ENCODE measurements at regions not wholly inside any gene's neighbourhood (a gene's known extent, or its start where the extent isn't known, plus 50 kb on each side); places are given as distances from the start of the nearest gene placed in this dataset.
A peak's percentile ranks its signal among the peaks of the same experiment; 100 is the strongest.
"Not testable (repeated sequence)": the region's sequence is repeated elsewhere in the genome, so short reads cannot be mapped to it uniquely, and the experiment has no call there.

DNA sequence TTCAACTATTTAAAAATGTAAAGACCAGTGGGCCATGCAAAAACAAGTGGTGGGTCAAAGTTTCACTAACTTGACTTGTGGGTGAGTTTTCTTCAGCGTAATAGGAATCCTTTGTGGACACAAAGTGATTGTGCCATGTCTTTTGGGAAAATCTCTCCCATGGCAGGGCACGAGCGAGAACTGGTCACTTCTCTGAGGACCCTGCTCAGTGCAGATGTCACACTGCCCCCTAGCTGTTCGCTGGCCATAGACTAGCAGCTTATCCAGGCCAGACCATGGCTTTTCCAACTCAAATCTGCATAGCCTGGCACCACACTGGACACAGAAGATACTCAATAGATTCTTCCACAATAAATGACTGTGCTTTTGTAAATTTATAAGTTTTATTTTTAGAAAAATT lies 306.0 kb upstream of the CCL2 start:
- no peak for DNase-seq

GRCh38 chr17:33950061-33950460 lies 305.0 kb upstream of the CCL2 start:
- no peak for DNase-seq

DNA sequence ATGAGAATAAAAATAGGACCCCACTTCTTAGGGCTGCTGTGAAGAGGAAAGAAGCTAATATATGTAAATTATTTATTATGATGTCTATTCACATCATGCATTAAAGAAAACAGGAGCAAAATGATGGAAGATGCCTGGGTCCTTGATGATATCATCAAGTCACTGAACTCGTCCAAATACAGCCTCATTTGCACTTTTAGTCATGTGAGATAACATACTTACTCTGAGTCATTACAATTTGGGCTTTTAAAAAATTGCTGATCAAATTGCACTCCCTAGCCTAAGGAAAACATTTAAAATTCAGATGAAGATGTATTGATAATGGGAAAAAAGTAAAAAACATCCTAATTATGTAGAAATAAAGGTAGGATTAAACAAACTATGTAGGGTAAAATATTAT lies 302.7 kb upstream of the CCL2 start:
- DNase-seq = no peak

- DNase-seq = no peak
Observed at GRCh38 chr17:33954597-33954996, 300.5 kb upstream of the CCL2 start.

DNA sequence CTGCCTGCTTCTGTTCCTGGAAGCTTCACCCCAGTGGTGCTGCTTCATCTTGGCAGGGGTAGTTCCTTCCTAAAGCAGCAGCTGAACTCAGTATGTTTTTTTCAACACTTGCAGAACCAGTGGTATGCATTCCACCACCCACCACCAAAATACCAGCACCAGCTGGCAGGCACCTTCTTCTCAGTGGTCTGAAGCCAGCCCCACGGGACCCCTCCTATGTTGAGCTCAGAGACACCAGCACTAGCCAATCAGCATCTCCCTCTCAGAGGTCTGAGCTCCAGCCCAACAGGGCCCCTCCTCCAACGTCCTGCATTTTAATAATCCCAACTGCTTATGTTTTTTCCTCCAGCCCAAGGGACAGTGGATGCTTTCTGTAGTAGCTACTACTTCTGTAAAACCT lies 299.6 kb upstream of the CCL2 start:
- no peak for DNase-seq

DNA sequence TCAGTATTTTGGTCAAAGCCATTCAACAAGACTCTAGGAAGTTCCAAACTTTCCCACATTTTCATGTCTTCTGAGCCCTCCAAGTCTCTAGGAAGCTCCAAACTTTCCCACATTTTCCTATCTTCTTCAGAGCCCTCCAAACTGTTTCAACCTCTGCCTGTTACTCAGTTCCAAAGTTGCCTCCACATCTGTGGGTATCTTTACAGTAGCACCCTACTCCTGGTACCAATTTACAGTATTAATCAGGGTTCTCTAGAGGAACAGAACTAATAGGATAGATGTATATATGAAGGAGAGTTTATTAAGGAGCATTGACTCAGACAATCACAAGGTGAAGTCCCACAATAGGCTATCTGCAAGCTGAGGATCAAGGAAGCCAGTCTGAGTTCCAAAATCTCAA lies 296.0 kb upstream of the CCL2 start:
- DNase-seq = not testable (repeated sequence)

DNA sequence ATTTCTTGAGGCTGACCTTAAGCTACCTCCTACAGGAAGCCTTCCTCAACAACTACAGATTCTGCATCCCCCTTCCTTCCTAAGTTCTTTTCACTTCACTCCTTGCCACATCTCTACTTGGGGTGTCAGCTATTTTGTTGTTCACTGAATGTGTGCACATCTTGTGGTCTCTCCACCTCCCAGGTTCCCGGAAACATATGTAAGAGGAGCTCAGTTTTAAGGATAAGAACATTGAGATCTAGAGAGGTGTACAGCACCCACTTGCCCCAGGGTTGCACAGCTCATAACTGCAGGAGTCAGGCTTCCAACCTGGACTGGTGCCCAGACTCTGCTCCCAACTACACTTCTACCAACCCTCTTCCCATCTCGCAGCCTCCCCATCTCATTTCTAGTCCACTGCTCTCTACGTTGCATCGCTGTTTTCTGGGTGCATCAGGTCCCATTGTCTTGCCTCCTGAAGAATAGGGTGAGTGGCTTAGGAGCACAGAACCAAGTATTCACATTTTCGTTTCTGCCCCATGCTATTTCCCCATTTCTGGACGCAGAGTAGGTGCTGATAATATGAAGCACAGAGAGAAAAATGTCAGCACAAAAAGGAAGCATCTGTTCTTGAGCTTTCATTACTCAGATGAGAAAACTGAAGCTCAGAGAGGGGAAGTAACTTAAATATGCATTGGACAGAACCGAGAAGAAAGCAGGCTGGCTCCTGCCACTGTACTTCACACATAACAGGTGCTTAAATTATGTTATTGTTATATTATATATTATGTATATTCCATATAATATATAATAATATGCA lies 292.0 kb upstream of the CCL2 start:
- peak; percentile 24 to 37 for DNase-seq

DNA sequence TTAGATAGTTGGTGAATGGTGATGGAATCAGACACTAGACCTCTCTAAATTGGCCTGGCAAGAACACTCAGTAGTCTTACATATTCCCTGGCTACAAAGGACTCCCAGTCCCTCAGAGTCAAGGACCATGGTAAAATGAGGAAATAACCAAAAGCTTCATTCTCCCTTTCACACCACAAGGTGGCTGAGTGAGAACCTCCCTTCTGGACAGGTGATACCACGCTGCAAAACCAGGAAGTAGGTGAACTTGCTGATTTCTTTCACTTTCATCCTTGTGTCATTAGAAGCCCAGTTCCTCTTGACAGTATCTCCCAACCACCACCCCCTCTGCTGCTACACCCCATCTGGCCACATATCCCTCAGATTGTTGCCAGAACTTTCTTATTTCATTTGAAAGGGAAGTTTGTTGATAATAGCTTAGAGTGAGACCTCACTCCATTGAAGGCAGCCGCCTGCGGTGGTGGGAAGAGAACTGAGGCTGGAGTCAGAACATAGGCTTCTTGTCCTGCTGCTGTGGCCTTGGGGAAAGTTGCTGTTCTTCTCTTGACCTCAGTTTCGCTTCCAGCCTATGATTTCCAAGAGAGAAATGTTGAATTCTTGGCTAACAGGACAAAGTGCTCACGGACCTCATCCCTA lies 290.6 kb upstream of the CCL2 start:
- peak; percentile 14 to 29 for DNase-seq

DNA sequence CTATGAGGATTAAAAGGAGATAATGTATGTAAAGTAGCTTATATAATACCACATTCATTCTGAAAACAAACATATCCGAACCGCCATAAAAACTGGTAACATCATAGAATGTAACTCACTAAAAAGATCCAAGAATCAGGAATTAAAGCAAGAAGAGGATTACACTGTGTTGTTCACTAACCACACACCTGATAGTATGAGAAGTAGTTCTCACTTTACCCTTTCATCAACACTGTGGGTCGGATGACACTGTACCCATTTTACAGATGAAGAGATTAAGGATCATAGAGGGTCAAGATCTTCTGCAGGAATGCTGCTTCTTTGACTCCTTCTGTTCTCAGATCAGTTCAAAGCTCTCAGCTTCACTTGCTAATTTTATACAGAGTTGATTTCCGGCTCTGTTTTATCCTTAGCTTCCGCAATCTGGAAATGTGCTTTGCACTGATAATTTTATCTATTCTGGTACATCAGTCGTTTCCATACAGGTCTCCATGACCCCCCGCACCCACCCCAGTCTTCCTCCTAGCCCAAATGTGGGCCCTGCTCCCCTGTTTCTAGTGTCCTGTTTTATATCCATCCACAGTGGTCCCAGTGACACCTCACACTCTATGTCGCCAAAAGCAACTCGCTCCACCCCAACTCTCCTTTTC lies 288.6 kb upstream of the CCL2 start:
- DNase-seq = no peak

GRCh38 chr17:33967608-33968349 lies 287.3 kb upstream of the CCL2 start:
- DNase-seq = no peak

- peak in 1 of 2 donors; percentile 12 for DNase-seq
Observed at GRCh38 chr17:33968350-33969044, 286.6 kb upstream of the CCL2 start.

- peak in 1 of 2 donors; percentile 44 for DNase-seq
Observed at GRCh38 chr17:33970279-33970678, 284.8 kb upstream of the CCL2 start.

GRCh38 chr17:33972763-33973162 lies 282.3 kb upstream of the CCL2 start:
- DNase-seq = no peak

GRCh38 chr17:33973491-33973890 lies 281.6 kb upstream of the CCL2 start:
- no peak for DNase-seq

GRCh38 chr17:33974276-33974675 lies 280.8 kb upstream of the CCL2 start:
- no peak for DNase-seq

- no peak for DNase-seq
Observed at GRCh38 chr17:33976831-33977230, 278.3 kb upstream of the CCL2 start.

- DNase-seq = no peak
Observed at GRCh38 chr17:33977729-33978514, 277.2 kb upstream of the CCL2 start.

DNA sequence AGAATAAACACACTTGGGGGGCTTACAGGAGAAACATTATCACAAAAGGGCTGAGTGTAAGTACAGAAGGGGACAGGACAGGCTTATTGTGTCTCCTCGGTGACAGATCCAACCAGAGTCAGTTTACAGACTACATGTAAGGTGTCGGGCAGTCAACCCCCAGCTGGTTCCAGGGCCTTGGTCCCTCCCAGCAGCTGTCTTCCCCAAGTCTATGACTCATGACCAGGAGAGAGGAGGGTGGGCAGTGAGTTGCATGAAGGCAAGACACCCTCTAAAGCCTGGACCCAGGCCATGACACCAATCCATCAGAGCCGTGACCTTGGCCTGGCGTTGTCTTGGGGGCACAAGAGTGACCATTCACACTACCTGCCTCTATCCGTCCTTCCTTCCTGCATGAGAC lies 276.2 kb upstream of the CCL2 start:
- DNase-seq = no peak

- DNase-seq = peak; percentile 8 to 20
Observed at GRCh38 chr17:33980193-33980592, 274.9 kb upstream of the CCL2 start.

GRCh38 chr17:33981711-33982601 lies 273.1 kb upstream of the CCL2 start:
- peak; percentile 52 to 68 for DNase-seq

- no peak for DNase-seq
Observed at GRCh38 chr17:33982909-33983308, 272.2 kb upstream of the CCL2 start.
